ENCODE measurements at regions not wholly inside any gene's neighbourhood (a gene's known extent, or its start where the extent isn't known, plus 50 kb on each side); places are given as distances from the start of the nearest gene placed in this dataset.

DNA sequence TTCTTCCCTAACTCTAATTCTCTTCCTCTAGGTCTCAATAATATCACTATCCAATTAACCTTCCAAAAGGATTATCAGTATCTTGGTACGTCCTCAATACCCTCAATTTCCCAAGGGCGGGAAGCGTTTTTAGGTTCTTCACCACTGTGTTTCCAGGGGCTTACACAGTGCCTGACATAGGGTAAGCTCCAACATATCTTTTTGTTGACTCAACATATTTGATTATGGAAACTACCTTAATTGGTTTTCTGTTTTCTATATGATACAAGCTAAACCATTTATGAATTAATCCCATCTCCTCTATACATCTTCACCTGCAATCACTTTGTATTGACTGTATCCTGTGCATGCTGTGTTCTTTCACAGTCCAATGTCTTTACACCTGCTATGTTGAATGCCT lies 987.3 kb downstream of the GRID1 start:
- no peaks in the 10 kb centered on the region for H3K9me2 ChIP-seq (replicated peaks; ENCODE audit: low read depth, low read length)
- no peaks in the 10 kb centered on the region for H3F3A ChIP-seq (ENCODE audit: low read depth)
- H3K9ac ChIP-seq (ENCODE audit: low read depth, low read length, poor library complexity, severe bottlenecking) = no peak overlapping the region
- H3K9me3 ChIP-seq (ENCODE audit: insufficient read depth, low read depth, low read length) = no peaks in the 10 kb centered on the region
- H3K4me2 ChIP-seq (ENCODE audit: low read depth, low read length, poor library complexity, severe bottlenecking) = no peak overlapping the region
- H3K27me3 ChIP-seq (ENCODE audit: insufficient read depth, low read length, poor library complexity, severe bottlenecking) = no peaks in the 10 kb centered on the region
- TF ChIP-seq, protein P1, sequence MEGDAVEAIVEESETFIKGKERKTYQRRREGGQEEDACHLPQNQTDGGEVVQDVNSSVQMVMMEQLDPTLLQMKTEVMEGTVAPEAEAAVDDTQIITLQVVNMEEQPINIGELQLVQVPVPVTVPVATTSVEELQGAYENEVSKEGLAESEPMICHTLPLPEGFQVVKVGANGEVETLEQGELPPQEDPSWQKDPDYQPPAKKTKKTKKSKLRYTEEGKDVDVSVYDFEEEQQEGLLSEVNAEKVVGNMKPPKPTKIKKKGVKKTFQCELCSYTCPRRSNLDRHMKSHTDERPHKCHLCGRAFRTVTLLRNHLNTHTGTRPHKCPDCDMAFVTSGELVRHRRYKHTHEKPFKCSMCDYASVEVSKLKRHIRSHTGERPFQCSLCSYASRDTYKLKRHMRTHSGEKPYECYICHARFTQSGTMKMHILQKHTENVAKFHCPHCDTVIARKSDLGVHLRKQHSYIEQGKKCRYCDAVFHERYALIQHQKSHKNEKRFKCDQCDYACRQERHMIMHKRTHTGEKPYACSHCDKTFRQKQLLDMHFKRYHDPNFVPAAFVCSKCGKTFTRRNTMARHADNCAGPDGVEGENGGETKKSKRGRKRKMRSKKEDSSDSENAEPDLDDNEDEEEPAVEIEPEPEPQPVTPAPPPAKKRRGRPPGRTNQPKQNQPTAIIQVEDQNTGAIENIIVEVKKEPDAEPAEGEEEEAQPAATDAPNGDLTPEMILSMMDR (conservative IDR thresholded peaks at IDR 0.05; ENCODE audit: low read length) = no peak
- H2AFZ ChIP-seq (ENCODE audit: low read length) = no peak overlapping the region
- no peaks in the 10 kb centered on the region for H3K36me3 ChIP-seq (ENCODE audit: insufficient read depth, low read length)
- H3K4me1 ChIP-seq (ENCODE audit: insufficient read depth, low read length, poor library complexity, severe bottlenecking) = no peaks in the 10 kb centered on the region
- no peaks in the 10 kb centered on the region for H3K79me2 ChIP-seq (ENCODE audit: insufficient read depth, low read length)
- H4K20me1 ChIP-seq (ENCODE audit: insufficient read depth, low read length, poor library complexity, severe bottlenecking) = no peaks in the 10 kb centered on the region
- no peak overlapping the region for H3K4me3 ChIP-seq (ENCODE audit: low read length, poor library complexity, severe bottlenecking)

- no peak overlapping the region for H3K9ac ChIP-seq (ENCODE audit: low read depth, low read length, poor library complexity, severe bottlenecking)
- H3K4me1 ChIP-seq (ENCODE audit: insufficient read depth, low read length, poor library complexity, severe bottlenecking) = no peaks in the 10 kb centered on the region
- no peaks in the 10 kb centered on the region for H3K36me3 ChIP-seq (ENCODE audit: insufficient read depth, low read length)
- H3K9me2 ChIP-seq (replicated peaks; ENCODE audit: low read depth, low read length) = no peaks in the 10 kb centered on the region
- no peaks in the 10 kb centered on the region for H3F3A ChIP-seq (ENCODE audit: low read depth)
- H3K79me2 ChIP-seq (ENCODE audit: insufficient read depth, low read length) = no peaks in the 10 kb centered on the region
- H3K4me3 ChIP-seq (ENCODE audit: low read length, poor library complexity, severe bottlenecking) = no peak overlapping the region
- H3K4me2 ChIP-seq (ENCODE audit: low read depth, low read length, poor library complexity, severe bottlenecking) = no peak overlapping the region
- TF ChIP-seq, protein P1 (conservative IDR thresholded peaks at IDR 0.05; ENCODE audit: low read length) = no peak
- no peak for TF ChIP-seq EZH2phosphoT487 (IDR thresholded peaks at IDR 0.05; ENCODE audit: borderline replicate concordance)
- H4K20me1 ChIP-seq (ENCODE audit: insufficient read depth, low read length, poor library complexity, severe bottlenecking) = no peaks in the 10 kb centered on the region
- H3K27me3 ChIP-seq (ENCODE audit: insufficient read depth, low read length, poor library complexity, severe bottlenecking) = no peaks in the 10 kb centered on the region
- no peak overlapping the region for H2AFZ ChIP-seq (ENCODE audit: low read length)
- H3K9me3 ChIP-seq (ENCODE audit: insufficient read depth, low read depth, low read length) = no peaks in the 10 kb centered on the region
Observed at GRCh38 chr10:85400981-85401695, 965.5 kb downstream of the GRID1 start.

- Histone ChIP-seq H4K20me1 (ENCODE audit: insufficient read depth, low read length, poor library complexity, severe bottlenecking) (no peaks in the 10 kb centered on the region), H2AFZ (ENCODE audit: low read length) (no peak overlapping the region), H3K9ac (ENCODE audit: low read depth, low read length, poor library complexity, severe bottlenecking) (no peak overlapping the region), H3K9me2 (replicated peaks; ENCODE audit: low read depth, low read length) (no peaks in the 10 kb centered on the region), H3K4me2 (ENCODE audit: low read depth, low read length, poor library complexity, severe bottlenecking) (no peak overlapping the region), H3K36me3 (ENCODE audit: insufficient read depth, low read length) (no peaks in the 10 kb centered on the region), H3K9me3 (ENCODE audit: insufficient read depth, low read depth, low read length) (no peaks in the 10 kb centered on the region), H3K4me3 (ENCODE audit: low read length, poor library complexity, severe bottlenecking) (no peak overlapping the region), H3K27me3 (ENCODE audit: insufficient read depth, low read length, poor library complexity, severe bottlenecking) (no peaks in the 10 kb centered on the region), H3K4me1 (ENCODE audit: insufficient read depth, low read length, poor library complexity, severe bottlenecking) (no peaks in the 10 kb centered on the region), H3F3A (ENCODE audit: low read depth) (no peaks in the 10 kb centered on the region), H3K79me2 (ENCODE audit: insufficient read depth, low read length) (no peaks in the 10 kb centered on the region)
- TF ChIP-seq EZH2phosphoT487 (IDR thresholded peaks at IDR 0.05; ENCODE audit: borderline replicate concordance) = no peak
- TF ChIP-seq, protein P1 (conservative IDR thresholded peaks at IDR 0.05; ENCODE audit: low read length) = no peak
Observed at GRCh38 chr10:85402541-85402940, 964.1 kb downstream of the GRID1 start.

Measured in Loucy (cell line).